Hepatocyte (in vitro differentiated cells): ENCODE measurements at regions not wholly inside any gene's neighbourhood (a gene's known extent, or its start where the extent isn't known, plus 50 kb on each side); places are given as distances from the start of the nearest gene placed in this dataset.
"Not testable (repeated sequence)": the region's sequence is repeated elsewhere in the genome, so short reads cannot be mapped to it uniquely, and the experiment has no call there.

Experiments
- EZH2 ChIP-seq: fragments of 200-600 bp; sonication (generic); IDR thresholded peaks from 2 replicates; pipeline ENCODE4 v1.6.1; 2016; ENCODE audit warnings: antibody characterized with exemption, mild to moderate bottlenecking, borderline replicate concordance
- EZH2phosphoT487 ChIP-seq: fragments of 200-600 bp; sonication (generic); IDR thresholded peaks from one replicate; pipeline ENCODE4 v1.6.1; 2018; ENCODE audit warnings: antibody characterized with exemption, mild to moderate bottlenecking, low read depth, moderate library complexity; ENCODE audit not compliant: unreplicated experiment, severe bottlenecking
- TF ChIP-seq, protein P1 (sequence below): fragments of 200-600 bp; sonication (generic); IDR thresholded peaks from 2 replicates; pipeline ENCODE4 v1.5.1; 2016; ENCODE audit warnings: antibody characterized with exemption, mild to moderate bottlenecking; ENCODE audit not compliant: poor library complexity

DNA sequence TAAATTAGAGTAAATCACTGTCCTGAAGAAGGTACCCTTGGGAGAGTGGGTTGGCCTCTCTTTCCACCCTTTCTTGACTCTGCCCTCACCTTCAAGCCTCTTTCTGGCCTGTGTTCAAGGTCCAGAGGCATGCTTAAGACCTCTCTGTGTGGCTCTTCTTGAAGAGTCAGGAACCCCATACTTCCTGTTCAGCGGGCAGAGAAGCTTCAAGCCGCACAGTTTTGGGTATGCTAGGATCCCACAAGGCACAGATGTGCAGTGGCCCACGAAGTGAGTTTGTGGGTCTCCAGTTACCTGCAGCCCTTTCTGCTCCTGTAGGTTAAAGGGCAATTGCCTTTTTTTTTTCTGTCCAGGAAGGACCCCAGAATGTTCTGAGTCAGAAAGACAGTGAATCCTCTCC lies 113.7 kb downstream of the PPIAL4A start:
- TF ChIP-seq, protein P1, sequence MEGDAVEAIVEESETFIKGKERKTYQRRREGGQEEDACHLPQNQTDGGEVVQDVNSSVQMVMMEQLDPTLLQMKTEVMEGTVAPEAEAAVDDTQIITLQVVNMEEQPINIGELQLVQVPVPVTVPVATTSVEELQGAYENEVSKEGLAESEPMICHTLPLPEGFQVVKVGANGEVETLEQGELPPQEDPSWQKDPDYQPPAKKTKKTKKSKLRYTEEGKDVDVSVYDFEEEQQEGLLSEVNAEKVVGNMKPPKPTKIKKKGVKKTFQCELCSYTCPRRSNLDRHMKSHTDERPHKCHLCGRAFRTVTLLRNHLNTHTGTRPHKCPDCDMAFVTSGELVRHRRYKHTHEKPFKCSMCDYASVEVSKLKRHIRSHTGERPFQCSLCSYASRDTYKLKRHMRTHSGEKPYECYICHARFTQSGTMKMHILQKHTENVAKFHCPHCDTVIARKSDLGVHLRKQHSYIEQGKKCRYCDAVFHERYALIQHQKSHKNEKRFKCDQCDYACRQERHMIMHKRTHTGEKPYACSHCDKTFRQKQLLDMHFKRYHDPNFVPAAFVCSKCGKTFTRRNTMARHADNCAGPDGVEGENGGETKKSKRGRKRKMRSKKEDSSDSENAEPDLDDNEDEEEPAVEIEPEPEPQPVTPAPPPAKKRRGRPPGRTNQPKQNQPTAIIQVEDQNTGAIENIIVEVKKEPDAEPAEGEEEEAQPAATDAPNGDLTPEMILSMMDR, result not testable (repeated sequence)
- TF ChIP-seq EZH2phosphoT487, EZH2: not testable (repeated sequence)
